Ishikawa (cell line): ENCODE measurements at regions not wholly inside any gene's neighbourhood (a gene's known extent, or its start where the extent isn't known, plus 50 kb on each side); places are given as distances from the start of the nearest gene placed in this dataset.

ENCODE experiments used
- CEBPB ChIP-seq: IDR thresholded peaks from 2 replicates; pipeline ENCODE4 v1.6.1; 2012
- CREB1 ChIP-seq: IDR thresholded peaks from 2 replicates; pipeline ENCODE4 v1.6.1; 2012; ENCODE audit warnings: low read depth
- EGR1 ChIP-seq: IDR thresholded peaks from 2 replicates; pipeline ENCODE4 v1.6.1; 2012
- EP300 ChIP-seq: IDR thresholded peaks from 2 replicates; pipeline ENCODE4 v1.6.1; 2012; ENCODE audit warnings: borderline replicate concordance
- FOXM1 ChIP-seq: IDR thresholded peaks from 2 replicates; pipeline ENCODE4 v1.6.1; 2012; ENCODE audit warnings: low read depth, borderline replicate concordance
- NFIC ChIP-seq: IDR thresholded peaks from 2 replicates; pipeline ENCODE4 v1.6.1; 2012
- RAD21 ChIP-seq: IDR thresholded peaks from 2 replicates; pipeline ENCODE4 v1.6.1; 2012; ENCODE audit warnings: low read depth
- TAF1 ChIP-seq: IDR thresholded peaks from 2 replicates; pipeline ENCODE4 v1.6.1; 2012; ENCODE audit warnings: low read depth, mild to moderate bottlenecking
- TCF12 ChIP-seq: IDR thresholded peaks from 2 replicates; pipeline ENCODE4 v1.6.1; 2012; ENCODE audit warnings: low read depth
- USF1 ChIP-seq: IDR thresholded peaks from 2 replicates; pipeline ENCODE4 v1.6.1; 2012
- YY1 ChIP-seq: IDR thresholded peaks from 2 replicates; pipeline ENCODE4 v1.6.1; 2012; ENCODE audit warnings: low read depth
- ZBTB7A ChIP-seq: IDR thresholded peaks from 2 replicates; pipeline ENCODE4 v1.6.1; 2012; ENCODE audit warnings: low read depth
- TF ChIP-seq, protein P1 (sequence below): IDR thresholded peaks from 2 replicates; pipeline ENCODE4 v1.6.1; 2012
- TF ChIP-seq, protein P2 (sequence below): IDR thresholded peaks from 2 replicates; pipeline ENCODE4 v1.6.1; 2012; ENCODE audit warnings: low read depth, mild to moderate bottlenecking

DNA sequence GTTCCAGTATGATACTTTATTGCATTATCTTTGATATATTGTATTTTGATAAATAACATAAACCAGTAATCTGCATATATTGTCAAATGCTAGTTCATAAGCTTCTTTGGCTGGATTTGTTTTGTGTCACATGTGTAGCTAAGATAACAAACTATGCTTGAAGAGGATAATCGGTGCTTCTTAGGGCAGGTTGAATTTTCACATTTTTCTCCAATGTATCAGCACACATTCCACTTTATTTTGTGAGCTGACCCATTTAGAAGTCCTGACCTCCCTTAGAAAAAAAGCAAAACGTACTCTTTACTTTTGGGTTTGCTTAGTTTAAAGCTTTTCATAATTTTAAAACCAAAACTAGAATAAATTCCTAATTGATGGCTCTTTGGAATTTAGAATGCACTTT lies 277.7 kb upstream of the DDHD1 start:
- TF ChIP-seq RAD21 (no peak), TCF12 (no peak), TAF1 (no peak), EP300 (no peak), YY1 (no peak), NFIC (no peak), ZBTB7A (no peak), FOXM1 (no peak), CEBPB (no peak), EGR1 (no peak), CREB1 (no peak), USF1 (no peak)
- TF ChIP-seq, protein P1, sequence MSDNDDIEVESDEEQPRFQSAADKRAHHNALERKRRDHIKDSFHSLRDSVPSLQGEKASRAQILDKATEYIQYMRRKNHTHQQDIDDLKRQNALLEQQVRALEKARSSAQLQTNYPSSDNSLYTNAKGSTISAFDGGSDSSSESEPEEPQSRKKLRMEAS: no peak
- TF ChIP-seq, protein P2, sequence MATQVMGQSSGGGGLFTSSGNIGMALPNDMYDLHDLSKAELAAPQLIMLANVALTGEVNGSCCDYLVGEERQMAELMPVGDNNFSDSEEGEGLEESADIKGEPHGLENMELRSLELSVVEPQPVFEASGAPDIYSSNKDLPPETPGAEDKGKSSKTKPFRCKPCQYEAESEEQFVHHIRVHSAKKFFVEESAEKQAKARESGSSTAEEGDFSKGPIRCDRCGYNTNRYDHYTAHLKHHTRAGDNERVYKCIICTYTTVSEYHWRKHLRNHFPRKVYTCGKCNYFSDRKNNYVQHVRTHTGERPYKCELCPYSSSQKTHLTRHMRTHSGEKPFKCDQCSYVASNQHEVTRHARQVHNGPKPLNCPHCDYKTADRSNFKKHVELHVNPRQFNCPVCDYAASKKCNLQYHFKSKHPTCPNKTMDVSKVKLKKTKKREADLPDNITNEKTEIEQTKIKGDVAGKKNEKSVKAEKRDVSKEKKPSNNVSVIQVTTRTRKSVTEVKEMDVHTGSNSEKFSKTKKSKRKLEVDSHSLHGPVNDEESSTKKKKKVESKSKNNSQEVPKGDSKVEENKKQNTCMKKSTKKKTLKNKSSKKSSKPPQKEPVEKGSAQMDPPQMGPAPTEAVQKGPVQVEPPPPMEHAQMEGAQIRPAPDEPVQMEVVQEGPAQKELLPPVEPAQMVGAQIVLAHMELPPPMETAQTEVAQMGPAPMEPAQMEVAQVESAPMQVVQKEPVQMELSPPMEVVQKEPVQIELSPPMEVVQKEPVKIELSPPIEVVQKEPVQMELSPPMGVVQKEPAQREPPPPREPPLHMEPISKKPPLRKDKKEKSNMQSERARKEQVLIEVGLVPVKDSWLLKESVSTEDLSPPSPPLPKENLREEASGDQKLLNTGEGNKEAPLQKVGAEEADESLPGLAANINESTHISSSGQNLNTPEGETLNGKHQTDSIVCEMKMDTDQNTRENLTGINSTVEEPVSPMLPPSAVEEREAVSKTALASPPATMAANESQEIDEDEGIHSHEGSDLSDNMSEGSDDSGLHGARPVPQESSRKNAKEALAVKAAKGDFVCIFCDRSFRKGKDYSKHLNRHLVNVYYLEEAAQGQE: no peak
